Natural killer cell treated with Interleukin-12 subunit alpha and Interleukin-12 subunit beta and Interleukin-15 and Interleukin-18, amount 100 ng/mL, for 72 hours (primary cell): ENCODE measurements at regions not wholly inside any gene's neighbourhood (a gene's known extent, or its start where the extent isn't known, plus 50 kb on each side); places are given as distances from the start of the nearest gene placed in this dataset.

Experiments
- ATAC-seq, 2 donors: fragments of 150-1000 bp; cut with Tn5 transposase in 1 of 2; sonication (Bioruptor Pico), chemical (Tn5 transposase) in 1 of 2; 2 replicates each; pipeline ENCODE4 v1.10.0; 2021
- DNase-seq: peaks from one replicate; pipeline ENCODE4 v3.0.0; 2022; ENCODE audit warnings: low spot score
- H3K27ac Mint-ChIP-seq, 2 donors: 1 replicate in 1 of 2; 2 replicates in 1 of 2; pipeline ENCODE4 v1.8.0; 2022; ENCODE audit warnings: mixed read lengths in 2 of 2, mild to moderate bottlenecking in 1 of 2, moderate library complexity in 1 of 2
- H3K27me3 Mint-ChIP-seq, 2 donors: 1 replicate in 1 of 2; 2 replicates in 1 of 2; pipeline ENCODE4 v1.8.0; 2022; ENCODE audit warnings: mixed read lengths in 2 of 2
- H3K36me3 Mint-ChIP-seq: one replicate; pipeline ENCODE4 v1.8.0; 2022; ENCODE audit warnings: mixed read lengths
- H3K4me1 Mint-ChIP-seq, 2 donors: 1 replicate in 1 of 2; 2 replicates in 1 of 2; pipeline ENCODE4 v1.8.0; 2022; ENCODE audit warnings: low read depth in 2 of 2, mixed read lengths in 2 of 2, mild to moderate bottlenecking in 1 of 2
- H3K4me3 Mint-ChIP-seq: one replicate; pipeline ENCODE4 v1.8.0; 2022; ENCODE audit warnings: mixed read lengths
- H3K9me3 Mint-ChIP-seq: 2 replicates; pipeline ENCODE4 v1.8.0; 2022; ENCODE audit warnings: mixed read lengths

DNA sequence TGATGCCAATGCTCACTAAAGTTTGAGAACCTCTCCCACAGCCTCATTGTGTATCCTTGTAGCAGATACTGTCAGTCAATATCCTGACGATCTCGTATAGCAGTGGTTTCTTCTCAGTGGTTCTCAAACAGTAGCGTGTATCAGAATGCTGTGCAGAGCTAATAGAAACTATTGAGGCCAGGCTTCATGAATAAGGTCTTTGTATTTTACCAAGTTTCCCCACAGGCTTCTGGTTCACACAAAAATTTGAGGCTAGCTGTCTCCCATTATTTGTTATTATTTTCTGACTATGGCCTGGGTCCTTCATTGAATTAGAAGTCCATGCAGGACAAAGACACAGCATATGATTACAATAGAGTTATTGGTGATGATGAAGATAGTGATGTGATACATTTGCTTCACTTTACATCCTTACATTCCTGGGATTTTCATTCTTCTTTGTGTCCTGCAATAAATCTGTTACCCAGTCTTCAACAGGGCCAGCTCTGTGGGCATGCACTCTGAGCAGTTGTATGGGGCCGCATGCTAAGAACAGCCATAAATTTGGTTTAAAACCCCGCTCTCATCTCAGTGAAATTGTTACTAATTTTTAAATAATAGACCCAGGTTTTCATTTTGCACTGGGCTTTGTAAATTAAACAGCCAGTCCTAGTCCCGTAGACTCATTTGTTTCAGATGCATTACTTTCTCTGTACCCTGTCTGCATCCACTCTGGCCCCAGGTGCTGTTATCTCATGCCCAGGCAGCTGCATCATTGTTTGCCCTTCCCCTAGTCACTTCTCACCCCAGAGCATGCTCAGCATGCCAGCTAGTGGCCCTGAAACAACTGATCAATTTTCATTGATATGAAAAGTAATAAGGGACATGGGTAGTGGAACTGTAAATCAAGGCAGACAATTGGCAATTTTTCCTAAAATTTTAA is 199.9 kb upstream of the PIK3R1 start:
- H3K4me3 Mint-ChIP-seq, result no peak overlapping the region
- no peaks in the 10 kb centered on the region for H3K9me3 Mint-ChIP-seq
- no peak for DNase-seq
- no peak for ATAC-seq
- H3K27ac Mint-ChIP-seq, result no peak overlapping the region
- peaks cover 8 to 22% of the 10 kb centered on the region in 2 donors for H3K27me3 Mint-ChIP-seq
- no peaks in the 10 kb centered on the region for H3K36me3 Mint-ChIP-seq
- no peaks in the 10 kb centered on the region for H3K4me1 Mint-ChIP-seq

DNA sequence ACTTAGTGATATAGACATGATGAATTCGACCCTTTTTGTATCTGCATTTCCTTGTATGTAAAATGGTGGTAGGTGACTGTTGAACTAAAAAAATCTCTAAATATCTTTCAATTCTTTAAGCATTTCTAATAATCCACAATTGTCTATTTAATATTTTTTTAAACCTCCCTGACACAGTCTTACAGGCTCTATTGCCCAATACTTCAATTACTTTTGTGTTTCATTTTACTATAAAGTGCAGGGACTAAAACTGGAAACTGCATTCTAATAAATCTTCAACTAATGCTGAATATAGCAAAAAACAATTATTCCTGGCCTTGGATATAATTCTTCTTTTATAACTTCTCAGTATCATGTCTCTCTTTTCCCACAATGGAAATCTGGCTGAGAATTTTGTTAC is 202.7 kb upstream of the PIK3R1 start:
- Mint-ChIP-seq H3K4me3 (no peak overlapping the region), H3K27me3 (peaks cover 10% of the 10 kb centered on the region in 2 donors), H3K27ac (no peak overlapping the region), H3K36me3 (no peaks in the 10 kb centered on the region), H3K9me3 (no peaks in the 10 kb centered on the region), H3K4me1 (no peaks in the 10 kb centered on the region)
- DNase-seq (no peak), ATAC-seq (no peak)

GRCh38 chr5:68012429-68012828 is 203.1 kb upstream of the PIK3R1 start:
- Mint-ChIP-seq H3K9me3 (no peaks in the 10 kb centered on the region), H3K27ac (no peak overlapping the region), H3K36me3 (no peaks in the 10 kb centered on the region), H3K4me3 (no peak overlapping the region), H3K4me1 (no peaks in the 10 kb centered on the region), H3K27me3 (peaks cover 10% of the 10 kb centered on the region in 2 donors)
- no peak for DNase-seq
- ATAC-seq, result no peak

- ATAC-seq (no peak), DNase-seq (no peak)
- peaks cover 10% of the 10 kb centered on the region in 2 donors for H3K27me3 Mint-ChIP-seq
- H3K9me3 Mint-ChIP-seq, result no peaks in the 10 kb centered on the region
- H3K4me1 Mint-ChIP-seq, result no peaks in the 10 kb centered on the region
- H3K27ac Mint-ChIP-seq, result no peak overlapping the region
- H3K36me3 Mint-ChIP-seq, result no peaks in the 10 kb centered on the region
- no peak overlapping the region for H3K4me3 Mint-ChIP-seq
Observed at GRCh38 chr5:68011801-68012200, 203.8 kb upstream of the PIK3R1 start.

- ATAC-seq (no peak), DNase-seq (no peak)
- Mint-ChIP-seq H3K4me1 (no peaks in the 10 kb centered on the region), H3K36me3 (no peaks in the 10 kb centered on the region), H3K4me3 (no peak overlapping the region), H3K27ac (no peak overlapping the region), H3K9me3 (no peaks in the 10 kb centered on the region), H3K27me3 (peaks cover 10% of the 10 kb centered on the region in 2 donors)
Observed at GRCh38 chr5:68011259-68011760, 204.2 kb upstream of the PIK3R1 start.

GRCh38 chr5:68010740-68011139 is 204.8 kb upstream of the PIK3R1 start:
- H3K27me3 Mint-ChIP-seq, result peaks cover 10% of the 10 kb centered on the region in 2 donors
- no peaks in the 10 kb centered on the region for H3K4me1 Mint-ChIP-seq
- no peak for ATAC-seq
- no peak overlapping the region for H3K4me3 Mint-ChIP-seq
- DNase-seq, result no peak
- H3K27ac Mint-ChIP-seq, result no peak overlapping the region
- H3K9me3 Mint-ChIP-seq, result no peaks in the 10 kb centered on the region
- H3K36me3 Mint-ChIP-seq, result no peaks in the 10 kb centered on the region

DNA sequence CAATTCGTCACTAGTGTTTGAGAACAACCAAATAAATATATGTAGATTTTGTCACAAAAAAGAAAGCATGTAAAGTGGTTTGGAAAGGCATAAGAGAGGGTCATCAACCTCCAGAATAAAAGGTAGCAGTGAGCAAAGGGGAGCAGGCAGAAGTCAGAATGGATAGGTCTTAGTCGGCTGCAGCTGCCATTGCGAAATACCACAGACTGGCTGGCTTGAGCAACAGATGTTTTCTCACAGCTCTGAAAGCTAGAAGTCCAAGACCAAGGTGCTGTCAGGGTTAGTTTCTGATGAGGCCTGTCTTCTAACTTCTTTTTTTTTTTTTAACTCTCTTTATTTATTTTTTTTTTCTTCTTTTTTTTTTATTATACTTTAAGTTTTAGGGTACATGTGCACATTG is 208.1 kb upstream of the PIK3R1 start:
- no peaks in the 10 kb centered on the region for H3K4me1 Mint-ChIP-seq
- ATAC-seq (peak in 1 of 2 donors; percentile 60), DNase-seq (no peak)
- no peak overlapping the region for H3K27ac Mint-ChIP-seq
- no peaks in the 10 kb centered on the region for H3K9me3 Mint-ChIP-seq
- no peak overlapping the region for H3K4me3 Mint-ChIP-seq
- H3K27me3 Mint-ChIP-seq, result peaks cover 8 to 10% of the 10 kb centered on the region in 2 donors
- H3K36me3 Mint-ChIP-seq, result no peaks in the 10 kb centered on the region

GRCh38 chr5:68002836-68003235 is 212.7 kb upstream of the PIK3R1 start:
- Mint-ChIP-seq H3K4me1 (no peaks in the 10 kb centered on the region), H3K27me3 (no peaks in the 10 kb centered on the region), H3K9me3 (no peaks in the 10 kb centered on the region), H3K27ac (no peak overlapping the region), H3K36me3 (no peaks in the 10 kb centered on the region), H3K4me3 (no peak overlapping the region)
- DNase-seq (no peak), ATAC-seq (no peak)

DNA sequence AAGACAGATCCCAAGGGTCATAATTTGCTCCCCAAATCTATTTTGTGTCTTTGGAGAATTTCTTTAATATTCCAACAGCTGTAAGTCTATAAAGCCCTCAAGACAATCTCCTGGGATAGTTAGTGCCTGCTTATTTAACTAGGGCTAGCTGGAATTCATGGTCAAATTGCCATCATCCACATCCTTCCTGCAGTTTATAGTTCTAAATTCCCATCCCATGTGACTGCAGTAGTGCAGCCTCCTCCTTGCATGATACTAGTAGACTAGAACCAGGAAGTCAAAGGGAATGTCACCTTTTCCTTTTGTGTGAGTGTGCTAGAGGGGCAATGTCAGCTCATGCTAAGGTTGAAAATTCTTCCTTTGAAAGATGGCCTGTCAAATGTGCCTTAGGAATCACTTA is 214.8 kb upstream of the PIK3R1 start:
- no peaks in the 10 kb centered on the region for H3K4me1 Mint-ChIP-seq
- no peaks in the 10 kb centered on the region for H3K9me3 Mint-ChIP-seq
- no peak overlapping the region for H3K27ac Mint-ChIP-seq
- ATAC-seq (no peak), DNase-seq (no peak)
- H3K4me3 Mint-ChIP-seq, result no peak overlapping the region
- no peaks in the 10 kb centered on the region for H3K27me3 Mint-ChIP-seq
- no peaks in the 10 kb centered on the region for H3K36me3 Mint-ChIP-seq

GRCh38 chr5:67999391-67999790 is 216.2 kb upstream of the PIK3R1 start:
- ATAC-seq (no peak), DNase-seq (no peak)
- peaks cover 2 to 3% of the 10 kb centered on the region in 2 donors for H3K27me3 Mint-ChIP-seq
- H3K27ac Mint-ChIP-seq, result no peak overlapping the region
- no peaks in the 10 kb centered on the region for H3K36me3 Mint-ChIP-seq
- no peaks in the 10 kb centered on the region for H3K4me1 Mint-ChIP-seq
- H3K9me3 Mint-ChIP-seq, result no peaks in the 10 kb centered on the region
- H3K4me3 Mint-ChIP-seq, result no peak overlapping the region

DNA sequence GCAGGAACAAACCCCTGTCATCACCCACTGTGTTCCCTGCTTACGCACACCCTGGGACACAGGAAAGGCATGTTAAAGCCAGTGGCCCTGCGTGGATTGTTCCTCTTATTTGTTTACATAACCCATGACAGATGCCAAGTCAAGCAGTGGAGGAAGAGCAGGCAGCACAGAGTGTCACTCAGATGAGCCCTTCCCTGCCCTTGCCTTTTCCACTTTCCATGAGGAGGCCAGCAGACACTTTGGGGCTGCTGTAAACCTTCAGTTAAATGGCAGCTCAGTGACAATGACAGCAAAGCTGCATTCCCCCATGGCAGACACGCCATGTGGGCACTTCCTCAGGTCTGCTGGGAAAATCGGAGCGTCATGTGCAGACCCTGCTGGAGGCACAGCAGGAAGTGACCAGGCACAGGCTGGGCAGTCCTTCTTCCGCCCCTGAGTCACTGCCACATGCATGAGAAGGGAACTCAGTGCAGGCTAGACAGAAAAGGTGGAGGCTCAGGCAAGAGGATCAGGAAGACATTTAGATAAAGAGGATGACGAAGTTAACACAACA is 216.8 kb upstream of the PIK3R1 start:
- no peak for DNase-seq
- no peaks in the 10 kb centered on the region for H3K4me1 Mint-ChIP-seq
- no peaks in the 10 kb centered on the region for H3K9me3 Mint-ChIP-seq
- no peak overlapping the region for H3K4me3 Mint-ChIP-seq
- no peaks in the 10 kb centered on the region for H3K36me3 Mint-ChIP-seq
- no peak for ATAC-seq
- peaks cover 8 to 9% of the 10 kb centered on the region in 2 donors for H3K27me3 Mint-ChIP-seq
- no peak overlapping the region for H3K27ac Mint-ChIP-seq

DNA sequence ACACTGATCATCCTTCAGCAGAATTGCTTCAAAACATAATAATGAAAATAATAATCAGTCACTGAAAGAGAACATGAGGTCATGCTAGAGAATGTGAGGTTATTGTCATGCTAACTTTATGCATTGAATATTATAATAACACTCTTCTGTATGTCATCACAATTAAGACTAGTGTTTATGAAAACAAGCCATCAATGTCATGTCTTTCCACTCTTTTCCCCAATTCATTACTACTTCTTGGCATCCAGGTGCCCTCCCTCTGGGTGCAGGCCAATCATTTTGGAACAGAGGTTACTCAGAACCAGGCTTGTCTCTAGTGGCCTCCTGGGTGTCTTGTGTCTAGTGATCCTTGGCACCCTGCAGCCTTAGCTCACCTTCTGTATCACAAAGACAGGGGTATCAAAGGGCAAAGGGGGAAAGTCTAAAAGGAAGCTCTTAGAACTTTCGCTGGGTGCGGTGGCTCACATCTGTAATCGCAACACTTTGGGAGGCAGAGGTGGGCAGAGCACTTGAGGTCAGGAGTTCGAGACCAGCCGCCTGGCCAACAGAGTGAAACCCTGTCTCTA is 217.6 kb upstream of the PIK3R1 start:
- no peaks in the 10 kb centered on the region for H3K9me3 Mint-ChIP-seq
- H3K36me3 Mint-ChIP-seq, result no peaks in the 10 kb centered on the region
- H3K4me3 Mint-ChIP-seq, result no peak overlapping the region
- H3K27ac Mint-ChIP-seq, result no peak overlapping the region
- no peaks in the 10 kb centered on the region for H3K4me1 Mint-ChIP-seq
- DNase-seq, result no peak
- peaks cover 14 to 17% of the 10 kb centered on the region in 2 donors for H3K27me3 Mint-ChIP-seq
- ATAC-seq, result no peak

- no peak for ATAC-seq
- H3K36me3 Mint-ChIP-seq, result no peaks in the 10 kb centered on the region
- H3K4me1 Mint-ChIP-seq, result no peaks in the 10 kb centered on the region
- H3K4me3 Mint-ChIP-seq, result no peak overlapping the region
- H3K27me3 Mint-ChIP-seq, result peaks cover 15 to 19% of the 10 kb centered on the region in 2 donors
- no peak for DNase-seq
- H3K27ac Mint-ChIP-seq, result no peak overlapping the region
- H3K9me3 Mint-ChIP-seq, result no peaks in the 10 kb centered on the region
Observed at GRCh38 chr5:67997148-67997547, 218.4 kb upstream of the PIK3R1 start.

- DNase-seq (no peak), ATAC-seq (no peak)
- Mint-ChIP-seq H3K4me3 (no peak overlapping the region), H3K4me1 (no peaks in the 10 kb centered on the region), H3K27ac (no peak overlapping the region), H3K36me3 (no peaks in the 10 kb centered on the region), H3K27me3 (peaks cover 15 to 19% of the 10 kb centered on the region in 2 donors), H3K9me3 (no peaks in the 10 kb centered on the region)
Observed at GRCh38 chr5:67996596-67996995, 219.0 kb upstream of the PIK3R1 start.
